Tibial artery (tissue), 4 donors: ENCODE measurements at regions not wholly inside any gene's neighbourhood (a gene's known extent, or its start where the extent isn't known, plus 50 kb on each side); places are given as distances from the start of the nearest gene placed in this dataset.

ENCODE experiments used
- DNase-seq, 2 donors: peaks; one replicate each; pipeline ENCODE4 v3.0.0-alpha.2; 2019
- H3K27ac ChIP-seq, 2 donors: fragments of 200-600 bp; sonication (generic) in 1 of 2; 1 replicate in 1 of 2; 2 replicates in 1 of 2; pipeline ENCODE4 v1.5.1; 2018 to 2019; ENCODE audit warnings: mild to moderate bottlenecking in 1 of 2
- H3K27me3 ChIP-seq, 2 donors: fragments of 200-600 bp; sonication (generic) in 1 of 2; one replicate each; pipeline versions ENCODE4 v1.5.1 to v1.6.0; 2016 to 2019
- H3K36me3 ChIP-seq, 3 donors: fragments of 200-600 bp; sonication (generic) in 2 of 3; one replicate each; pipeline ENCODE4 v1.5.1; 2016 to 2019; ENCODE audit warnings: mild to moderate bottlenecking in 2 of 3
- H3K4me1 ChIP-seq, 4 donors: fragments of 200-600 bp; sonication (generic) in 2 of 4; 1 replicate in 3 of 4; 2 replicates in 1 of 4; pipeline ENCODE4 v1.5.1; 2016 to 2019
- H3K4me3 ChIP-seq, 2 donors: fragments of 200-600 bp; sonication (generic) in 1 of 2; 1 replicate in 1 of 2; 2 replicates in 1 of 2; pipeline ENCODE4 v1.5.1; 2018 to 2019; ENCODE audit warnings: mild to moderate bottlenecking in 2 of 2
- H3K9me3 ChIP-seq, 3 donors: fragments of 200-600 bp; sonication (generic) in 1 of 3; one replicate each; pipeline ENCODE4 v1.5.1; 2016 to 2019
- intact Hi-C: fragments of 100-400 bp; cut with DNase I; formaldehyde crosslinking; loops from one replicate; pipeline ENCODE4 v1.15.0; 2023; ENCODE audit warnings: low total_unique reads
- TF ChIP-seq, protein P1 (sequence below), 2 experiments: fragments of 200-600 bp in 1 of 2; fragments of 450-650 bp in 1 of 2; IDR thresholded peaks; one replicate each; pipeline ENCODE4 v1.5.1; 2017 to 2019; ENCODE audit warnings: antibody characterized with exemption in 2 of 2, mild to moderate bottlenecking in 1 of 2, moderate library complexity in 1 of 2

DNA sequence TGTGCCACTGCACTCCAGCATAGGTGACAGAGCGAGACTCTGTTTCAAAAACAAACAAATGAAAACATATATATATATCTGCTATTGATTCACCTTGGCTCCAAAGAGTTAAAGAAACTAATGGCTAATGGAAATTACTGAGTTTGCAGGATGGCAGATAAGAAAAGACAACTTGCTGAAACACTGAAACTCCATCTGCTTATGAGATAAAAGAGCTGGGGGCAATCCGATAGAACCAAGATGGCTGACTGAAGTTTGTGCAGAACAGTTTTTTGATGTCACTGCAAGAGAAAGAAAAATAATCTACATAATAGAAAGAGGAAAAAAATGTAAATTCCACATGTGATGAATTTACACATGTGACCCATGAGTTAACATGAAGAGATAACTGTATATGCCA lies 88.2 kb downstream of the LRATD1 start:
- intact Hi-C loops = no loop called here

DNA sequence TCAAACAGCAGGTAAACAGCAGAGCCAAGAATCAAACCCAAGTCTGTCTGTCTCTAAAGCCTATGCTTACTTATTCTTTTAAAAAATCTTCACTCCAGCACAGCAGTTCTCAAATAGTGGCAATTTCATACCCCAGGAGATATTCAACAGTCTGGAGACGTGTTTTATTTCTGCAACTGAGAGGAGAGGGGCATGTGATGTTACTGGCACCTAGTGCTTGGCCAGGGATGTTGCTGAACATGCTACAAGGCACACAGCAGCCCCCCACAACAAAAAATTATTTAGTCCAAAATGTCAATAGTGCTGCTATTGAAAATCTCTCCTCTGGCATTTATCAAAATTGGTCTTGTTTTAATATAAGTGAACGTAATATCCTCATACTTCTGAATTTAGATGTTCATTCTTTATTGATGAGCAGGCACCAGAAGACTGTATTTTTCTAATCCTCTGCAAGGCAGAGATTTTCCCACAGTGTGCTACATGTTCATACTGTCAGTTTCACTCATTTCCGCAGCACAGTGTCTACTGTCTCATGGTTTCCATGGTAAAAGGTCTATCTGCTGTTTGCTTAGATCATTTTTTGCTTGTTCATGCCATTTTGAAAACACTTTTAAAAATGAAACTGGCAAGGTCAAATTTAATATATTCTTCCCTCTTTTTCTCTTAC lies 90.5 kb downstream of the LRATD1 start:
- Histone ChIP-seq H3K9me3 (no peaks in the 10 kb centered on the region), H3K27me3 (no peaks in the 10 kb centered on the region), H3K36me3 (no peaks in the 10 kb centered on the region), H3K4me1 (no peaks in the 10 kb centered on the region), H3K27ac (no peak overlapping the region), H3K4me3 (no peak overlapping the region)
- TF ChIP-seq, protein P1, sequence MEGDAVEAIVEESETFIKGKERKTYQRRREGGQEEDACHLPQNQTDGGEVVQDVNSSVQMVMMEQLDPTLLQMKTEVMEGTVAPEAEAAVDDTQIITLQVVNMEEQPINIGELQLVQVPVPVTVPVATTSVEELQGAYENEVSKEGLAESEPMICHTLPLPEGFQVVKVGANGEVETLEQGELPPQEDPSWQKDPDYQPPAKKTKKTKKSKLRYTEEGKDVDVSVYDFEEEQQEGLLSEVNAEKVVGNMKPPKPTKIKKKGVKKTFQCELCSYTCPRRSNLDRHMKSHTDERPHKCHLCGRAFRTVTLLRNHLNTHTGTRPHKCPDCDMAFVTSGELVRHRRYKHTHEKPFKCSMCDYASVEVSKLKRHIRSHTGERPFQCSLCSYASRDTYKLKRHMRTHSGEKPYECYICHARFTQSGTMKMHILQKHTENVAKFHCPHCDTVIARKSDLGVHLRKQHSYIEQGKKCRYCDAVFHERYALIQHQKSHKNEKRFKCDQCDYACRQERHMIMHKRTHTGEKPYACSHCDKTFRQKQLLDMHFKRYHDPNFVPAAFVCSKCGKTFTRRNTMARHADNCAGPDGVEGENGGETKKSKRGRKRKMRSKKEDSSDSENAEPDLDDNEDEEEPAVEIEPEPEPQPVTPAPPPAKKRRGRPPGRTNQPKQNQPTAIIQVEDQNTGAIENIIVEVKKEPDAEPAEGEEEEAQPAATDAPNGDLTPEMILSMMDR (IDR thresholded peaks at IDR 0.05) = no peak
- no peak for DNase-seq
- intact Hi-C loops = no loop called here

More for the DNA sequence above, 88.2 kb downstream of the LRATD1 start:
- Histone ChIP-seq H3K27me3 (no peaks in the 10 kb centered on the region), H3K4me3 (no peak overlapping the region), H3K9me3 (no peaks in the 10 kb centered on the region), H3K4me1 (no peaks in the 10 kb centered on the region), H3K27ac (no peak overlapping the region), H3K36me3 (no peaks in the 10 kb centered on the region)
- TF ChIP-seq, protein P1 (IDR thresholded peaks at IDR 0.05) = no peak
- DNase-seq = no peak

DNA sequence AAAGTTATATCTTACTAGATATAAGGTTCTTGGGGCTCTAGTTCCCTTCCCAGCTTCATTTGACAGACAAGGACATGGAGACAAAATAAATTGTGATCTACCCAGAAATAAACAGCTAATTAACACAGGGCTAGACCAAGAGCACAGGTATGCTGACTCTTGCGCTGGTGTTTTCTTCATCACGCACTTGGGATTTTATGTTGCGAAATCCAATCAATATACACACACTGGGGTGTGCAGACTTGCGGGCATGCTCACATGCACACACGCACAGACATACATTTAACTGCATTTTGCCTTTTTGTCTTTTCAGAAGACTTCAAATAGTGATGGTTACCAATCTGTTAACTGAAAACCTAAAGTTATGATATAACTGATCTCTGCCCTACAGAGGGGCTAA lies 91.2 kb downstream of the LRATD1 start:
- no peaks in the 10 kb centered on the region for H3K36me3 ChIP-seq
- TF ChIP-seq, protein P1 (IDR thresholded peaks at IDR 0.05) = no peak
- DNase-seq = no peak
- H3K27me3 ChIP-seq = no peaks in the 10 kb centered on the region
- intact Hi-C loops = no loop called here
- no peaks in the 10 kb centered on the region for H3K4me1 ChIP-seq
- H3K4me3 ChIP-seq = no peak overlapping the region
- H3K9me3 ChIP-seq = no peaks in the 10 kb centered on the region
- no peak overlapping the region for H3K27ac ChIP-seq

DNA sequence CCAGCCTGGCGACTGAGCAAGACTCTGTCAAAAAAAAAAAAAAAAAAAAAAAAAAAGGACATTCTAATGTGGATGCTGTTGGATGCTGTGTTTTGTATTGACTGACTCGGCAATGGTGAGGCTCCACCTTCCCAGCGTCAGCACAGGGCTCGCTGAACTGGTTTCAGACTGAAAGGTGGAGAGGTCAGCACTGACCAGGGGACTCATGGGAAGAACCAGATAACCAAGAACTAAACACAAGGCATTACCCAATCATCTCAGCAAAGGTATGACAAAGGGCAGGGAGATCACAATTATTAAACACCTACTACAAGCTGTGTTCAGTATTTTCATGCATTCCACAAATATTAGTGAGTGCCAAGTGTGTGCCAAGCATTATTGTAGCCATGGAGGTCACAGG lies 103.2 kb downstream of the LRATD1 start:
- intact Hi-C loops = no loop called here
- no peaks in the 10 kb centered on the region for H3K4me1 ChIP-seq
- H3K4me3 ChIP-seq = no peak overlapping the region
- H3K36me3 ChIP-seq = no peaks in the 10 kb centered on the region
- TF ChIP-seq, protein P1 (IDR thresholded peaks at IDR 0.05) = no peak
- DNase-seq = no peak
- no peaks in the 10 kb centered on the region for H3K9me3 ChIP-seq
- H3K27ac ChIP-seq = no peak overlapping the region
- H3K27me3 ChIP-seq = no peaks in the 10 kb centered on the region

DNA sequence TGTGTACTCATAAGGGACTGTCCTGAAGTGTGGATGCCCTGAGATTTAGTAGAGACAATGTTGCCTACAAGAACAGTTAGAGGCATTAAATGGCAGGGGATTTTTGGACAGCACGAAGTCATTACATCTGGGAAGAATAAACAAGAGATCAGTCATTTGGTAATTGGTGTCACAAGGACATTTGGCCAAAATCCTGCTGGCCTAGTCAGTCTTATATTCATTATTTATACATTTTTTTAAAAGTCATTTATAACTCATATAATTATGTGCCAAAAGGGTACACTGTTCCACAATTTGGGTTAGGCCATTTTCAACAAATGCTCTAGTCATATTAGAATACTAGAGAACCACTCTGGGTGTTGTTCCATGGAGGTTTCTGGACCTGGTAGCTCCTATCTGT lies 104.7 kb downstream of the LRATD1 start:
- DNase-seq = no peak
- intact Hi-C loops = no loop called here
- Histone ChIP-seq H3K27ac (no peak overlapping the region), H3K36me3 (no peaks in the 10 kb centered on the region), H3K4me1 (no peaks in the 10 kb centered on the region), H3K27me3 (no peaks in the 10 kb centered on the region), H3K9me3 (no peaks in the 10 kb centered on the region), H3K4me3 (no peak overlapping the region)
- TF ChIP-seq, protein P1 (IDR thresholded peaks at IDR 0.05) = no peak

DNA sequence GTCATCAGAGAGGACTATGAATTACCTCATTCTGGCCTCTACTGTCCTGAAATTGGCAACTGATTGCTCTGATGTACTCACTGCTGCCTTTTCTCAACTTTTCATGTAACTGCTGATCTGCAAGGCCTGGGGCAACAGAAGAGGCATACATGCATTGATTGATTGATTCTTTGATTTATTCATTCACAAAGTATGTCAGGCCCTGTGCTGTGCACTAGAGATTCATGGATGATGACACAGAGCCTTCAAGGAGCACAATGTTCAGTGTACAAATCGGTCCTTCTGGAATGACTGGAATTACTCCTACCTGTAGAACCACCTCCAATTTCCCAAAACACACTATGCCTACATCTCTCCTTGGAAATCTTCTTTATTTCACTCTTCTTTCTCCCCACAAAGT lies 111.3 kb downstream of the LRATD1 start:
- no peak overlapping the region for H3K4me3 ChIP-seq
- no peaks in the 10 kb centered on the region for H3K4me1 ChIP-seq
- H3K27ac ChIP-seq = no peak overlapping the region
- intact Hi-C loops = no loop called here
- no peak for DNase-seq
- H3K27me3 ChIP-seq = no peaks in the 10 kb centered on the region
- TF ChIP-seq, protein P1 (IDR thresholded peaks at IDR 0.05) = no peak
- H3K36me3 ChIP-seq = no peaks in the 10 kb centered on the region
- no peaks in the 10 kb centered on the region for H3K9me3 ChIP-seq
